GM23248 (cell line): ENCODE measurements at regions not wholly inside any gene's neighbourhood (a gene's known extent, or its start where the extent isn't known, plus 50 kb on each side); places are given as distances from the start of the nearest gene placed in this dataset.

ENCODE experiments used
- EZH2 ChIP-seq: fragments of 200-600 bp; sonication (generic); IDR thresholded peaks from 2 replicates; pipeline ENCODE4 v1.6.1; 2018; ENCODE audit warnings: antibody characterized with exemption, mild to moderate bottlenecking; ENCODE audit not compliant: insufficient read depth, poor library complexity, severe bottlenecking
- EZH2phosphoT487 ChIP-seq: fragments of 200-600 bp; sonication (generic); IDR thresholded peaks from 2 replicates; pipeline ENCODE4 v1.6.1; 2018; ENCODE audit warnings: antibody characterized with exemption, moderate library complexity, mild to moderate bottlenecking, low read depth; ENCODE audit not compliant: insufficient read depth

DNA sequence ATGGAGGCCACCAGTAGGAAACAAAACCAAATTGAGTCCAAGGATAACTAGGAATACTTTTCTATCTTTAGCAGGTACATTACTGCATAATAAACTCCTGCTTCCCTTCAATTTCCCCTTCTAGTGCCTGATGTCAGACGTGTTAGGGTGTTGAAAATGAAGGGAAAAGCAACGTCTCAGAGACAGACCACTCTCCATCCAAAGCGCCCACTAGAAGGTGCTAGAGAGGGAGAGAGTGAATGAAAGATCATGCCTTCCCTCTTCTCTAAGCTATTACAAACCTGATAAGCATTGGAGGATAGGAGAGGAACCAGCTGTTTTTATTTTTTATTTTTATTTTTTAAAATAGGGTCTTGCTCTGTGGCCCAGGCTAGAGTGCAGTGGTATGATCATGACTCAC, 64.1 kb downstream of the ZNF641 start:
- TF ChIP-seq EZH2, result no peak
- no peak for TF ChIP-seq EZH2phosphoT487
